MCF 10A (cell line): ENCODE measurements at regions not wholly inside any gene's neighbourhood (a gene's known extent, or its start where the extent isn't known, plus 50 kb on each side); places are given as distances from the start of the nearest gene placed in this dataset.
A peak's percentile ranks its signal among the peaks of the same experiment; 100 is the strongest.

ENCODE experiments used
- BruUV-seq: library from RNA; stranded (reverse); fragments of 400-500 nt; replicated peaks from 2 replicates; lab custom pipeline; 2021; lab: Mats Ljungman, UMichigan
- CTCF ChIA-PET: fragments of 300-600 bp; sonication (Branson Sonifier 250); formaldehyde crosslinking; extraction: SDS; loops from one replicate; lab custom pipeline; 2021; ENCODE audit warnings: antibody characterized with exemption, inconsistent platforms; lab: Yijun Ruan, JAX
- POLR2A ChIA-PET: fragments of 300-600, 350-650 bp; sonication (Branson Sonifier 250); formaldehyde crosslinking; extraction: SDS; loops from one replicate; lab custom pipeline; 2020; ENCODE audit warnings: antibody characterized with exemption, inconsistent platforms; lab: Yijun Ruan, JAX
- DNase-seq: peaks from one replicate; pipeline ENCODE4 v3.0.0-alpha.2; 2018; ENCODE audit not compliant: unreplicated experiment
- H3K27ac Mint-ChIP-seq: one replicate; pipeline ENCODE4 v1.8.0; 2022; ENCODE audit warnings: mild to moderate bottlenecking, low read depth, mixed read lengths; ENCODE audit not compliant: unreplicated experiment
- H3K27me3 Mint-ChIP-seq: one replicate; pipeline ENCODE4 v1.8.0; 2022; ENCODE audit warnings: mixed read lengths; ENCODE audit not compliant: insufficient read depth, unreplicated experiment
- H3K36me3 Mint-ChIP-seq: one replicate; pipeline ENCODE4 v1.8.0; 2022; ENCODE audit warnings: mild to moderate bottlenecking, moderate library complexity, mixed read lengths; ENCODE audit not compliant: insufficient read depth, unreplicated experiment
- H3K4me1 Mint-ChIP-seq: one replicate; pipeline ENCODE4 v1.8.0; 2022; ENCODE audit warnings: mixed read lengths; ENCODE audit not compliant: insufficient read depth, unreplicated experiment
- H3K4me3 Mint-ChIP-seq: one replicate; pipeline ENCODE4 v1.8.0; 2022; ENCODE audit warnings: mild to moderate bottlenecking, moderate library complexity, mixed read lengths; ENCODE audit not compliant: unreplicated experiment
- H3K9me3 Mint-ChIP-seq: one replicate; pipeline ENCODE4 v1.8.0; 2022; ENCODE audit warnings: mixed read lengths; ENCODE audit not compliant: unreplicated experiment
- CTCF ChIP-seq: fragments of 200-600 bp; IDR thresholded peaks from one replicate; pipeline ENCODE4 v1.8.0; 2022; ENCODE audit warnings: antibody characterized with exemption, mild to moderate bottlenecking; ENCODE audit not compliant: unreplicated experiment
- intact Hi-C: fragments of 100-400 bp; cut with micrococcal nuclease; formaldehyde crosslinking; loops from 2 replicates; pipeline ENCODE4 v1.14.1; 2022

GRCh38 chr20:22771706-22772105 lies 187.3 kb upstream of the FOXA2 start:
- Mint-ChIP-seq H3K27me3 (no peaks in the 10 kb centered on the region), H3K27ac (no peak overlapping the region), H3K4me3 (no peak overlapping the region), H3K9me3 (peaks cover 7% of the 10 kb centered on the region), H3K36me3 (no peaks in the 10 kb centered on the region), H3K4me1 (peaks cover 70% of the 10 kb centered on the region)
- ChIA-PET CTCF (interaction anchor here (0.8 to 1.5 kb wide), 2 partner anchors 11 to 22 kb away, joined by 3 to 4 read pairs; no protein-coding TSS in a partner anchor), POLR2A (interaction anchor here (2.1 kb wide), 1 partner anchor 8 kb away, joined by 7 read pairs; no protein-coding TSS in a partner anchor)
- BruUV-seq, result no TSS peak
- TF ChIP-seq CTCF, result no peak
- peak; percentile 34 for DNase-seq
- intact Hi-C loops, result no loop called here

GRCh38 chr20:22773344-22773743 lies 189.0 kb upstream of the FOXA2 start:
- CTCF ChIA-PET, result interaction anchor here (0.6 to 4.3 kb wide), 3 partner anchors 9 to 48 kb away, joined by 3 to 15 read pairs (median 5); no protein-coding TSS in a partner anchor
- BruUV-seq, result no TSS peak
- DNase-seq, result no peak
- peaks cover 75% of the 10 kb centered on the region for H3K4me1 Mint-ChIP-seq
- POLR2A ChIA-PET, result interaction anchor here (0.6 to 2.1 kb wide), 3 partner anchors 10 to 27 kb away, joined by 4 to 7 read pairs (median 4); no protein-coding TSS in a partner anchor
- H3K27me3 Mint-ChIP-seq, result no peaks in the 10 kb centered on the region
- no peak overlapping the region for H3K4me3 Mint-ChIP-seq
- H3K9me3 Mint-ChIP-seq, result peaks cover 7% of the 10 kb centered on the region
- no peak overlapping the region for H3K27ac Mint-ChIP-seq
- intact Hi-C loops, result no loop called here
- no peak for TF ChIP-seq CTCF
- H3K36me3 Mint-ChIP-seq, result no peaks in the 10 kb centered on the region

GRCh38 chr20:22775256-22775655 lies 190.9 kb upstream of the FOXA2 start:
- no peak for TF ChIP-seq CTCF
- BruUV-seq, result no TSS peak
- Mint-ChIP-seq H3K36me3 (no peaks in the 10 kb centered on the region), H3K27me3 (no peaks in the 10 kb centered on the region), H3K4me3 (peak overlapping the region; percentile 45), H3K27ac (peak overlapping the region; percentile 75), H3K4me1 (peaks cover 63% of the 10 kb centered on the region), H3K9me3 (peaks cover 7% of the 10 kb centered on the region)
- DNase-seq, result no peak
- ChIA-PET POLR2A (interaction anchor here (0.8 to 3.6 kb wide), 23 partner anchors 8 to 583 kb away, joined by 3 to 51 read pairs (median 5); partner anchors contain the start of gene NXT1), CTCF (interaction anchor here (0.6 to 4.3 kb wide), 15 partner anchors 8 to 426 kb away, joined by 3 to 15 read pairs (median 3); no protein-coding TSS in a partner anchor)
- intact Hi-C loops, result no loop called here

- BruUV-seq, result no TSS peak
- TF ChIP-seq CTCF, result no peak
- DNase-seq, result peak; percentile 88
- Mint-ChIP-seq H3K4me3 (peak overlapping the region; percentile 45), H3K27me3 (no peaks in the 10 kb centered on the region), H3K36me3 (no peaks in the 10 kb centered on the region), H3K4me1 (peaks cover 59% of the 10 kb centered on the region), H3K9me3 (peaks cover 7% of the 10 kb centered on the region), H3K27ac (peak overlapping the region; percentile 72)
- CTCF ChIA-PET, result interaction anchor here (0.6 to 4.3 kb wide), 16 partner anchors 9 to 361 kb away, joined by 3 to 15 read pairs (median 3); no protein-coding TSS in a partner anchor
- intact Hi-C loops, result no loop called here
- POLR2A ChIA-PET, result interaction anchor here (0.6 to 3.6 kb wide), 29 partner anchors 8 to 582 kb away, joined by 3 to 51 read pairs (median 4); partner anchors contain the start of gene NXT1
Measured at GRCh38 chr20:22775671-22776139, 191.3 kb upstream of the FOXA2 start.
